ENCODE measurements at regions not wholly inside any gene's neighbourhood (a gene's known extent, or its start where the extent isn't known, plus 50 kb on each side); places are given as distances from the start of the nearest gene placed in this dataset.

DNA sequence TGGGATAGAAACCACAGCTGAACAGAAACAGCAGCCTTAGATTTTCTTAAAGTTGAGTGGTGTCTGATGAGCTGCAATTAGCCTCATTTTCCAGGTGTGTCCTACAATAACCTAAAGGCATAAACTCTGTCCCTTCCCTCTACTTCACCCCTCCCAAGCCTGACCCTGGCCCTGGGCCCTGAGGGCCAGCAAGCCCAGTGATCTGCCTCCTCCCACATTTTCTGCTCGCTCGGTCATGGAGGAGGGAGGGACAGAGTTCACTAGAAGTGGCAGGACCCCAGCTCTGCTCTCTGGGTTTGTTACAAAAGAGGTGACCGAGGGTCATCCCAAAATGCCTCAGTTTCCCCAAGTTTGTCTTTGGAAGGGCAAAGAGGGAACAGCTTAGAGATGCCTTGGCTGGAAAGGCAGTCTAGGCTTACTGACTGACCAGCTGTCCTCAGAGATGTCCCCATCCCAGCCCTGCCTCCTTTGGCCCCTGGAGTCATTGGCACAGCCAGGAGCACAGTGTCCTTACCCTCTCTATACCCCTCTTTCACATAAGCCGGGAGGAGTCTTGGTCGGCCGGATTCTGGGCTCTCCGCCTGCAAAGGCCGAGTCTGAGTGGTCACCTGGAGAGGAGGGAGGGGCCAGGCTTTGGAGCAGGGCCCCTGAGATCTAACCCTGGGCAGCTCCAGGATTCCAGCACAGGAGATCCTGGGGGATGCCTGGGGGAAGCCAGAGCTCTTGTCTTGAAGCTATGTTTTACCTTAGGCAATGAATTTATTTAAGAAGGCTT is 172.7 kb downstream of the PTPRU start:
- TF ChIP-seq, protein P1, sequence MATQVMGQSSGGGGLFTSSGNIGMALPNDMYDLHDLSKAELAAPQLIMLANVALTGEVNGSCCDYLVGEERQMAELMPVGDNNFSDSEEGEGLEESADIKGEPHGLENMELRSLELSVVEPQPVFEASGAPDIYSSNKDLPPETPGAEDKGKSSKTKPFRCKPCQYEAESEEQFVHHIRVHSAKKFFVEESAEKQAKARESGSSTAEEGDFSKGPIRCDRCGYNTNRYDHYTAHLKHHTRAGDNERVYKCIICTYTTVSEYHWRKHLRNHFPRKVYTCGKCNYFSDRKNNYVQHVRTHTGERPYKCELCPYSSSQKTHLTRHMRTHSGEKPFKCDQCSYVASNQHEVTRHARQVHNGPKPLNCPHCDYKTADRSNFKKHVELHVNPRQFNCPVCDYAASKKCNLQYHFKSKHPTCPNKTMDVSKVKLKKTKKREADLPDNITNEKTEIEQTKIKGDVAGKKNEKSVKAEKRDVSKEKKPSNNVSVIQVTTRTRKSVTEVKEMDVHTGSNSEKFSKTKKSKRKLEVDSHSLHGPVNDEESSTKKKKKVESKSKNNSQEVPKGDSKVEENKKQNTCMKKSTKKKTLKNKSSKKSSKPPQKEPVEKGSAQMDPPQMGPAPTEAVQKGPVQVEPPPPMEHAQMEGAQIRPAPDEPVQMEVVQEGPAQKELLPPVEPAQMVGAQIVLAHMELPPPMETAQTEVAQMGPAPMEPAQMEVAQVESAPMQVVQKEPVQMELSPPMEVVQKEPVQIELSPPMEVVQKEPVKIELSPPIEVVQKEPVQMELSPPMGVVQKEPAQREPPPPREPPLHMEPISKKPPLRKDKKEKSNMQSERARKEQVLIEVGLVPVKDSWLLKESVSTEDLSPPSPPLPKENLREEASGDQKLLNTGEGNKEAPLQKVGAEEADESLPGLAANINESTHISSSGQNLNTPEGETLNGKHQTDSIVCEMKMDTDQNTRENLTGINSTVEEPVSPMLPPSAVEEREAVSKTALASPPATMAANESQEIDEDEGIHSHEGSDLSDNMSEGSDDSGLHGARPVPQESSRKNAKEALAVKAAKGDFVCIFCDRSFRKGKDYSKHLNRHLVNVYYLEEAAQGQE (IDR thresholded peaks at IDR 0.05; ENCODE audit: insufficient read depth in 1 of 2, low read depth in 2 of 2, low read length in 2 of 2) = no peak
- TF ChIP-seq TAF1 (IDR thresholded peaks at IDR 0.05; ENCODE audit: borderline replicate concordance, insufficient read depth, low read length) (no peak), SIN3A (IDR thresholded peaks at IDR 0.05; ENCODE audit: borderline replicate concordance, insufficient read depth, low read length) (no peak), POLR2AphosphoS5 (IDR thresholded peaks at IDR 0.05; ENCODE audit: low read depth, low read length) (no peak), FOXP2 (optimal IDR thresholded peaks at IDR 0.05; ENCODE audit: borderline replicate concordance, extremely low read depth, extremely low read length, insufficient read depth) (no peak)

DNA sequence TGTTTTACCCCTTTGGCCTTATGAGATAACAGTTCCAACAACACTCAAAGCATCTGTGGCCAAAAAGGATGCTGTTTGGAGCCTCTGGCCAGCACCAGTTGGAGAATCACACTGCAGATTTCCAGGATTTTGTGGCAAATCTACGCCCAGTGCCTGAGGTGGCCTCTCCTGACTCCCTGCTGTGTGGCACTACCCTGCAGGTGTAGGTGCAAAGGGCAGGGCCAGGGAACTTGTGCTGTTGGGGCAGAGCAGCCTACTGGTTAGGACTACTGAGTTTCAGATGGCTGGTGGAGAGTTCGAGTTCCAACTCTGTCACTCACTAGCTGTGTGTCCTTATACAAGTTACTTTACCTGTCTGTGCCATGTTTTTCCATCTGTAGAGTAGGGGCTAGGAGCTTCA is 170.5 kb downstream of the PTPRU start:
- TF ChIP-seq SIN3A (IDR thresholded peaks at IDR 0.05; ENCODE audit: borderline replicate concordance, insufficient read depth, low read length) (no peak), FOXP2 (optimal IDR thresholded peaks at IDR 0.05; ENCODE audit: borderline replicate concordance, extremely low read depth, extremely low read length, insufficient read depth) (no peak), TAF1 (IDR thresholded peaks at IDR 0.05; ENCODE audit: borderline replicate concordance, insufficient read depth, low read length) (no peak), POLR2AphosphoS5 (IDR thresholded peaks at IDR 0.05; ENCODE audit: low read depth, low read length) (no peak)
- TF ChIP-seq, protein P1 (IDR thresholded peaks at IDR 0.05; ENCODE audit: insufficient read depth in 1 of 2, low read depth in 2 of 2, low read length in 2 of 2) = no peak

DNA sequence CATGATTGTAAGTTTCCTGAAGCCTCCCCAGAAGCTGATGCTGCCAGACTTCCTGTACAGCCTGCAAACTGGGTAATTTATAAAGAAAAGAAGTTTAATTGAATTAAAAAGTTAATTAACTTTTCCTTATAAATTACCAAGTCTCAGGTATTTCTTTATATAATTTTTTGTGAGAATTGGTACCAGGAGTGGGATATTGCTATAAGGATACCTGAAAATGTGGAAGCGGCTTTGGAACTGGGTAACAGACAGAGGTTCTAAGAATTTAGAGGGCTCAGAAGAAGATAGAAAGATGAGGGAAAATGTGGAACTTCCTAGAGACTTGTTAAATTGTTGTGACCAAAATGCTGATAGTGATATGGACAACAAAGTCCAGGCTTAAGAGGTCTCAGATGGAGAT is 163.1 kb downstream of the PTPRU start:
- no peak for TF ChIP-seq SIN3A (IDR thresholded peaks at IDR 0.05; ENCODE audit: borderline replicate concordance, insufficient read depth, low read length)
- TF ChIP-seq FOXP2 (optimal IDR thresholded peaks at IDR 0.05; ENCODE audit: borderline replicate concordance, extremely low read depth, extremely low read length, insufficient read depth) = no peak

DNA sequence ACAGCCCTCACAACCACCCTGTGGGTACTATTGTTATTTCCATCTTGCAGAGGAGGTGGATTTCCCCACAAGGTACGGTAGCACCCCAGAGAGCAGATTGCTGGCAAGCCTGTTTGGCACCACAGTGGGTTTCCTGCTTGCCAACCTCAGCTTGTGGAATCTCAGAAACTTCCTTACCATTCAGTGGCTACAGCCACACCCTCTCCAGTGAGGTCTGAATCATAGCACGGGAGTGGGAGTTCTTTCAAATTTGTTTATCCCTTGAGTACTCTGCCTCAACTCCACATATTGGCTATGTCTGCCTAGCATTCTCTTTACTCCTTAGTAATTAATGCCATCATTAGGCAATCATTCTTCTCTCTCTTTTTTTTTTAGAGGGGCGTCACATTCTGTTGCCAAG is 162.1 kb downstream of the PTPRU start:
- TF ChIP-seq FOXP2 (optimal IDR thresholded peaks at IDR 0.05; ENCODE audit: borderline replicate concordance, extremely low read depth, extremely low read length, insufficient read depth) (no peak), SIN3A (IDR thresholded peaks at IDR 0.05; ENCODE audit: borderline replicate concordance, insufficient read depth, low read length) (no peak), POLR2AphosphoS5 (IDR thresholded peaks at IDR 0.05; ENCODE audit: low read depth, low read length) (no peak), TAF1 (IDR thresholded peaks at IDR 0.05; ENCODE audit: borderline replicate concordance, insufficient read depth, low read length) (no peak)
- TF ChIP-seq, protein P1 (IDR thresholded peaks at IDR 0.05; ENCODE audit: insufficient read depth in 1 of 2, low read depth in 2 of 2, low read length in 2 of 2) = no peak

DNA sequence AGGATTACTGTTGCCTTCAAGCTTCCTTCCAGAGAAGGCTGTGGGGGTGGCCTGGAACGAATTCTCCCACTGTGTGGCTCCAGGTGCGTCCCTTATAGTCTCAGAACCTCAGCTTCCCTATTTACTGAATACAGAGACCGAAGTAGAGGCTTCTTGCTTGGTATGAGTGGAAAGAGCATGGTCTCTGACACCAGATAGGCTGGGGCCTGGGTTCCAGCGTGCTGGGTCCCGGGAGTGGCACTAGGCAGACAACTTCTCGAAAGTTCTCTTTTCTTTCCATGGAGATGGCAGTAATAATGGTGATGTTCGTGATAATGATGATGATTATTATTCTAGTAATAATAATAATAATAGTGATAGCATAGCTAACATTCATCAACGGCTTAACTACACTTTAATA is 161.7 kb downstream of the PTPRU start:
- TF ChIP-seq POLR2AphosphoS5 (IDR thresholded peaks at IDR 0.05; ENCODE audit: low read depth, low read length) = no peak
- TF ChIP-seq, protein P1 (IDR thresholded peaks at IDR 0.05; ENCODE audit: insufficient read depth in 1 of 2, low read depth in 2 of 2, low read length in 2 of 2) = no peak
- TF ChIP-seq TAF1 (IDR thresholded peaks at IDR 0.05; ENCODE audit: borderline replicate concordance, insufficient read depth, low read length) = no peak
- no peak for TF ChIP-seq FOXP2 (optimal IDR thresholded peaks at IDR 0.05; ENCODE audit: borderline replicate concordance, extremely low read depth, extremely low read length, insufficient read depth)
- no peak for TF ChIP-seq SIN3A (IDR thresholded peaks at IDR 0.05; ENCODE audit: borderline replicate concordance, insufficient read depth, low read length)

All from PFSK-1 (cell line).